SK-N-SH treated with all-trans-retinoic acid at 6 μM for 48 hours (cell line): ENCODE measurements at regions not wholly inside any gene's neighbourhood (a gene's known extent, or its start where the extent isn't known, plus 50 kb on each side); places are given as distances from the start of the nearest gene placed in this dataset.

Experiments
- ATAC-seq: fragments of 200-7000 bp; cut with Tn5 transposase; 3 replicates; pipeline ENCODE4 v1.9.1; 2020; ENCODE audit warnings: mild to moderate bottlenecking, moderate library complexity
- ARNTL ChIP-seq: fragments of 450-650 bp; formaldehyde crosslinking; IDR thresholded peaks from 2 replicates; pipeline ENCODE4 v1.5.0; 2020; ENCODE audit warnings: low read depth, mild to moderate bottlenecking, moderate library complexity, borderline replicate concordance
- BACH2 ChIP-seq: fragments of 250-450 bp; sonication (Bioruptor Pico); IDR thresholded peaks from 2 replicates; pipeline ENCODE4 v1.9.0; 2021; ENCODE audit warnings: mild to moderate bottlenecking, borderline replicate concordance
- CSDC2 ChIP-seq: fragments of 250-450 bp; sonication (Bioruptor Pico); IDR thresholded peaks from 2 replicates; pipeline ENCODE4 v1.5.0; 2020; ENCODE audit warnings: mild to moderate bottlenecking, moderate library complexity
- ESRRG ChIP-seq: fragments of 250-450 bp; sonication (Bioruptor Pico); IDR thresholded peaks from 2 replicates; pipeline ENCODE4 v1.6.1; 2021; ENCODE audit warnings: mild to moderate bottlenecking
- PPARA ChIP-seq: fragments of 250-450 bp; sonication (Bioruptor Pico); IDR thresholded peaks from 2 replicates; pipeline ENCODE4 v1.5.0; 2020; ENCODE audit warnings: mild to moderate bottlenecking, borderline replicate concordance
- SNAI2 ChIP-seq: fragments of 250-450 bp; sonication (Bioruptor Pico); IDR thresholded peaks from 2 replicates; pipeline ENCODE4 v1.5.0; 2020; ENCODE audit warnings: mild to moderate bottlenecking, moderate library complexity
- TCF4 ChIP-seq: fragments of 250-450 bp; sonication (Bioruptor Pico); IDR thresholded peaks from 2 replicates; pipeline ENCODE4 v1.8.0; 2021; ENCODE audit warnings: mild to moderate bottlenecking, moderate library complexity, borderline replicate concordance
- TOX ChIP-seq: fragments of 250-450 bp; sonication (Bioruptor Pico); IDR thresholded peaks from 2 replicates; pipeline ENCODE4 v1.8.0; 2021; ENCODE audit warnings: mild to moderate bottlenecking, moderate library complexity, borderline replicate concordance
- ZFP3 ChIP-seq: fragments of 250-450 bp; sonication (Bioruptor Pico); IDR thresholded peaks from 2 replicates; pipeline ENCODE4 v1.5.0; 2020; ENCODE audit warnings: mild to moderate bottlenecking, moderate library complexity
- ZFP30 ChIP-seq: fragments of 450-650 bp; formaldehyde crosslinking; IDR thresholded peaks from 2 replicates; pipeline ENCODE4 v1.5.0; 2022; ENCODE audit warnings: mild to moderate bottlenecking, moderate library complexity
- ZNF70 ChIP-seq: fragments of 450-650 bp; formaldehyde crosslinking; IDR thresholded peaks from 2 replicates; pipeline ENCODE4 v1.5.0; 2020; ENCODE audit warnings: mild to moderate bottlenecking, moderate library complexity
- ZNF8 ChIP-seq: fragments of 450-650 bp; formaldehyde crosslinking; IDR thresholded peaks from 2 replicates; pipeline ENCODE4 v1.5.0; 2020; ENCODE audit warnings: mild to moderate bottlenecking, moderate library complexity
- TF ChIP-seq, protein P1 (sequence below): fragments of 250-450 bp; sonication (Bioruptor Pico); IDR thresholded peaks from 2 replicates; pipeline ENCODE4 v1.5.0; 2020; ENCODE audit warnings: mild to moderate bottlenecking, moderate library complexity
- TF ChIP-seq, protein P2 (sequence below): fragments of 250-450 bp; sonication (Bioruptor Pico); IDR thresholded peaks from 2 replicates; pipeline ENCODE4 v1.8.0; 2021; ENCODE audit warnings: low read depth, mild to moderate bottlenecking, moderate library complexity, borderline replicate concordance
- TF ChIP-seq, protein P3 (sequence below): fragments of 250-450 bp; sonication (Bioruptor Pico); IDR thresholded peaks from 2 replicates; pipeline ENCODE4 v1.8.0; 2020; ENCODE audit warnings: mild to moderate bottlenecking, moderate library complexity, borderline replicate concordance
- TF ChIP-seq, protein P4 (sequence below): fragments of 250-450 bp; sonication (Bioruptor Pico); IDR thresholded peaks from 2 replicates; pipeline ENCODE4 v1.5.1; 2020; ENCODE audit warnings: low read depth, mild to moderate bottlenecking, moderate library complexity
- TF ChIP-seq, protein P5 (sequence below): fragments of 250-450 bp; sonication (Bioruptor Pico); IDR thresholded peaks from 2 replicates; pipeline ENCODE4 v1.5.1; 2021; ENCODE audit warnings: mild to moderate bottlenecking, moderate library complexity

DNA sequence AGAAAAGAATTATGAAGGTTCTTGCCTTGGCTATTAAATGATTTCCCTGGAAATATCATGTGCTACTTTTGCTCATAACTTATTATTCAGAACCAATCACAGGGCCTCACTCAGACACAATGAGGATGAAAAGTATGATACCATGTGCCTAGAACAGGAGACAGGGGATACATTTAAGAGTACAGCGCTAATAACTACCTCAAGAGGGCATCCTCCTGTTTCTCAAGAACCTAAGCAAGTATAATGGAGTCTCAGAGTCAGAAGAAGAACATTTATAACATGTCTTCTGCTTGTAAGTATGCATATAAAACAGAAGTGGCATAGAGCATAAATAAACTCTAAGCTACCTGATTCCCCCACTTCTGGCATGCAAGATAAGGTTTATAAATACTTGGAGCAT is 125.4 kb upstream of the MME start:
- TF ChIP-seq ZNF70 (CRISPR knock-in tag) (no peak), ZFP30 (CRISPR knock-in tag) (no peak), ESRRG (no peak), ZNF8 (no peak), BACH2 (no peak), TOX (CRISPR knock-in tag) (no peak), ARNTL (no peak)
- TF ChIP-seq, protein P1, sequence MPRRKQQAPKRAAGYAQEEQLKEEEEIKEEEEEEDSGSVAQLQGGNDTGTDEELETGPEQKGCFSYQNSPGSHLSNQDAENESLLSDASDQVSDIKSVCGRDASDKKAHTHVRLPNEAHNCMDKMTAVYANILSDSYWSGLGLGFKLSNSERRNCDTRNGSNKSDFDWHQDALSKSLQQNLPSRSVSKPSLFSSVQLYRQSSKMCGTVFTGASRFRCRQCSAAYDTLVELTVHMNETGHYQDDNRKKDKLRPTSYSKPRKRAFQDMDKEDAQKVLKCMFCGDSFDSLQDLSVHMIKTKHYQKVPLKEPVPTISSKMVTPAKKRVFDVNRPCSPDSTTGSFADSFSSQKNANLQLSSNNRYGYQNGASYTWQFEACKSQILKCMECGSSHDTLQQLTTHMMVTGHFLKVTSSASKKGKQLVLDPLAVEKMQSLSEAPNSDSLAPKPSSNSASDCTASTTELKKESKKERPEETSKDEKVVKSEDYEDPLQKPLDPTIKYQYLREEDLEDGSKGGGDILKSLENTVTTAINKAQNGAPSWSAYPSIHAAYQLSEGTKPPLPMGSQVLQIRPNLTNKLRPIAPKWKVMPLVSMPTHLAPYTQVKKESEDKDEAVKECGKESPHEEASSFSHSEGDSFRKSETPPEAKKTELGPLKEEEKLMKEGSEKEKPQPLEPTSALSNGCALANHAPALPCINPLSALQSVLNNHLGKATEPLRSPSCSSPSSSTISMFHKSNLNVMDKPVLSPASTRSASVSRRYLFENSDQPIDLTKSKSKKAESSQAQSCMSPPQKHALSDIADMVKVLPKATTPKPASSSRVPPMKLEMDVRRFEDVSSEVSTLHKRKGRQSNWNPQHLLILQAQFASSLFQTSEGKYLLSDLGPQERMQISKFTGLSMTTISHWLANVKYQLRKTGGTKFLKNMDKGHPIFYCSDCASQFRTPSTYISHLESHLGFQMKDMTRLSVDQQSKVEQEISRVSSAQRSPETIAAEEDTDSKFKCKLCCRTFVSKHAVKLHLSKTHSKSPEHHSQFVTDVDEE (CRISPR knock-in tag), result no peak
- TF ChIP-seq, protein P2, sequence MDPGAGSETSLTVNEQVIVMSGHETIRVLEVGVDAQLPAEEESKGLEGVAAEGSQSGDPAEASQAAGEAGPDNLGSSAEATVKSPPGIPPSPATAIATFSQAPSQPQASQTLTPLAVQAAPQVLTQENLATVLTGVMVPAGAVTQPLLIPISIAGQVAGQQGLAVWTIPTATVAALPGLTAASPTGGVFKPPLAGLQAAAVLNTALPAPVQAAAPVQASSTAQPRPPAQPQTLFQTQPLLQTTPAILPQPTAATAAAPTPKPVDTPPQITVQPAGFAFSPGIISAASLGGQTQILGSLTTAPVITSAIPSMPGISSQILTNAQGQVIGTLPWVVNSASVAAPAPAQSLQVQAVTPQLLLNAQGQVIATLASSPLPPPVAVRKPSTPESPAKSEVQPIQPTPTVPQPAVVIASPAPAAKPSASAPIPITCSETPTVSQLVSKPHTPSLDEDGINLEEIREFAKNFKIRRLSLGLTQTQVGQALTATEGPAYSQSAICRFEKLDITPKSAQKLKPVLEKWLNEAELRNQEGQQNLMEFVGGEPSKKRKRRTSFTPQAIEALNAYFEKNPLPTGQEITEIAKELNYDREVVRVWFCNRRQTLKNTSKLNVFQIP, result no peak
- TF ChIP-seq, protein P3, sequence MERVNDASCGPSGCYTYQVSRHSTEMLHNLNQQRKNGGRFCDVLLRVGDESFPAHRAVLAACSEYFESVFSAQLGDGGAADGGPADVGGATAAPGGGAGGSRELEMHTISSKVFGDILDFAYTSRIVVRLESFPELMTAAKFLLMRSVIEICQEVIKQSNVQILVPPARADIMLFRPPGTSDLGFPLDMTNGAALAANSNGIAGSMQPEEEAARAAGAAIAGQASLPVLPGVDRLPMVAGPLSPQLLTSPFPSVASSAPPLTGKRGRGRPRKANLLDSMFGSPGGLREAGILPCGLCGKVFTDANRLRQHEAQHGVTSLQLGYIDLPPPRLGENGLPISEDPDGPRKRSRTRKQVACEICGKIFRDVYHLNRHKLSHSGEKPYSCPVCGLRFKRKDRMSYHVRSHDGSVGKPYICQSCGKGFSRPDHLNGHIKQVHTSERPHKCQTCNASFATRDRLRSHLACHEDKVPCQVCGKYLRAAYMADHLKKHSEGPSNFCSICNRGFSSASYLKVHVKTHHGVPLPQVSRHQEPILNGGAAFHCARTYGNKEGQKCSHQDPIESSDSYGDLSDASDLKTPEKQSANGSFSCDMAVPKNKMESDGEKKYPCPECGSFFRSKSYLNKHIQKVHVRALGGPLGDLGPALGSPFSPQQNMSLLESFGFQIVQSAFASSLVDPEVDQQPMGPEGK (CRISPR knock-in tag), result no peak
- TF ChIP-seq, protein P4, sequence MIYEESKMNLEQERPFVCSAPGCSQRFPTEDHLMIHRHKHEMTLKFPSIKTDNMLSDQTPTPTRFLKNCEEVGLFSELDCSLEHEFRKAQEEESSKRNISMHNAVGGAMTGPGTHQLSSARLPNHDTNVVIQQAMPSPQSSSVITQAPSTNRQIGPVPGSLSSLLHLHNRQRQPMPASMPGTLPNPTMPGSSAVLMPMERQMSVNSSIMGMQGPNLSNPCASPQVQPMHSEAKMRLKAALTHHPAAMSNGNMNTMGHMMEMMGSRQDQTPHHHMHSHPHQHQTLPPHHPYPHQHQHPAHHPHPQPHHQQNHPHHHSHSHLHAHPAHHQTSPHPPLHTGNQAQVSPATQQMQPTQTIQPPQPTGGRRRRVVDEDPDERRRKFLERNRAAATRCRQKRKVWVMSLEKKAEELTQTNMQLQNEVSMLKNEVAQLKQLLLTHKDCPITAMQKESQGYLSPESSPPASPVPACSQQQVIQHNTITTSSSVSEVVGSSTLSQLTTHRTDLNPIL (CRISPR knock-in tag), result no peak

DNA sequence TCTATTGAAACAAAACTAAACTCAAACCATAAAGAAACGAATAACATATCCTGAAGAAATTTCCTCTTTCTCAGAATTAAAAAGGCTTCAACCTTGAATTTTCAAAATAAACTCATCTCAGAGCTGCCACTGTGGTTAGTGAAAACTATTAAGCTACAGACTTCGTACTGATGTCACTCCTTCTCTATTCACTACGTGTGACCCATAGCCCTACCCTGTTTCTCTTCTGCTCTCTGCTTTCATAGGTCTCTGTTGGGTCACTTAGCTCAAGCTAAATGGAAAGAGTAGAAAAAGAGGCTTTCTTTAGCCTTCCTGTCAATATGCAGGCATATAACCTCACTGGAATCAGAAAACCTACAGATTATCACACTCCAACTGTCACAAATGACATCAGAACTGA is 126.6 kb upstream of the MME start:
- peak; percentile 34; the same call in 2 of the 3 replicates for ATAC-seq
- no peak for TF ChIP-seq TOX (CRISPR knock-in tag)
- TF ChIP-seq, all 23 proteins: peak for 0

More for the DNA sequence above, 125.4 kb upstream of the MME start:
- peak; percentile 90 for ATAC-seq

DNA sequence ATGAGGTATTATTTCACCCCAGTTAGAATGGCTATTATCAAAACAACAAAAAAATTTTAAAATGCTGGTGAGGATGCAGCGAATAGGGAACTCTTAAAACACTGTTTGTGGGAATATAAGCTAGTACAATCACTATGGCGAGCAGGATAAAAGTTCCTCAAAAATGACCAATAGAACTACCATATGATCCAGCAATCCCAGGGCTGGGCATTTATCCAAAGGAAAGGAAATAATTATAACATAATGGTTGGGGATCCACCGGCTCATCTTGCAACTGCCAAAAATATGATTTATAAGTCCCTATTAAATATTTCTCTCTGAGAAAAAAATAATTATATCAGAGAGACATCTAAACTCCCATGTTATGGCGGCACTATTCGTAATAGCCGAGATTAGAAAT is 127.6 kb upstream of the MME start:
- no peak for TF ChIP-seq SNAI2 (CRISPR knock-in tag)
- TF ChIP-seq, protein P3 (CRISPR knock-in tag), result no peak
- TF ChIP-seq TCF4 (CRISPR knock-in tag), result no peak
- TF ChIP-seq, protein P5, sequence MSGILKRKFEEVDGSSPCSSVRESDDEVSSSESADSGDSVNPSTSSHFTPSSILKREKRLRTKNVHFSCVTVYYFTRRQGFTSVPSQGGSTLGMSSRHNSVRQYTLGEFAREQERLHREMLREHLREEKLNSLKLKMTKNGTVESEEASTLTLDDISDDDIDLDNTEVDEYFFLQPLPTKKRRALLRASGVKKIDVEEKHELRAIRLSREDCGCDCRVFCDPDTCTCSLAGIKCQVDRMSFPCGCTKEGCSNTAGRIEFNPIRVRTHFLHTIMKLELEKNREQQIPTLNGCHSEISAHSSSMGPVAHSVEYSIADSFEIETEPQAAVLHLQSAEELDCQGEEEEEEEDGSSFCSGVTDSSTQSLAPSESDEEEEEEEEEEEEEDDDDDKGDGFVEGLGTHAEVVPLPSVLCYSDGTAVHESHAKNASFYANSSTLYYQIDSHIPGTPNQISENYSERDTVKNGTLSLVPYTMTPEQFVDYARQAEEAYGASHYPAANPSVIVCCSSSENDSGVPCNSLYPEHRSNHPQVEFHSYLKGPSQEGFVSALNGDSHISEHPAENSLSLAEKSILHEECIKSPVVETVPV (CRISPR knock-in tag), result no peak
- TF ChIP-seq ZNF8, result no peak
- TF ChIP-seq TOX (CRISPR knock-in tag), result no peak
- TF ChIP-seq, protein P4 (CRISPR knock-in tag), result no peak
- TF ChIP-seq ZFP30 (CRISPR knock-in tag), result no peak
- TF ChIP-seq ARNTL, result no peak
- no peak for TF ChIP-seq ZFP3 (CRISPR knock-in tag)
- TF ChIP-seq PPARA, result no peak
- TF ChIP-seq CSDC2 (CRISPR knock-in tag), result no peak
- TF ChIP-seq, protein P2, result no peak
- ATAC-seq, result peak; percentile 50
